ENCODE measurements at regions not wholly inside any gene's neighbourhood (a gene's known extent, or its start where the extent isn't known, plus 50 kb on each side); places are given as distances from the start of the nearest gene placed in this dataset.

- TF ChIP-seq, protein P1, sequence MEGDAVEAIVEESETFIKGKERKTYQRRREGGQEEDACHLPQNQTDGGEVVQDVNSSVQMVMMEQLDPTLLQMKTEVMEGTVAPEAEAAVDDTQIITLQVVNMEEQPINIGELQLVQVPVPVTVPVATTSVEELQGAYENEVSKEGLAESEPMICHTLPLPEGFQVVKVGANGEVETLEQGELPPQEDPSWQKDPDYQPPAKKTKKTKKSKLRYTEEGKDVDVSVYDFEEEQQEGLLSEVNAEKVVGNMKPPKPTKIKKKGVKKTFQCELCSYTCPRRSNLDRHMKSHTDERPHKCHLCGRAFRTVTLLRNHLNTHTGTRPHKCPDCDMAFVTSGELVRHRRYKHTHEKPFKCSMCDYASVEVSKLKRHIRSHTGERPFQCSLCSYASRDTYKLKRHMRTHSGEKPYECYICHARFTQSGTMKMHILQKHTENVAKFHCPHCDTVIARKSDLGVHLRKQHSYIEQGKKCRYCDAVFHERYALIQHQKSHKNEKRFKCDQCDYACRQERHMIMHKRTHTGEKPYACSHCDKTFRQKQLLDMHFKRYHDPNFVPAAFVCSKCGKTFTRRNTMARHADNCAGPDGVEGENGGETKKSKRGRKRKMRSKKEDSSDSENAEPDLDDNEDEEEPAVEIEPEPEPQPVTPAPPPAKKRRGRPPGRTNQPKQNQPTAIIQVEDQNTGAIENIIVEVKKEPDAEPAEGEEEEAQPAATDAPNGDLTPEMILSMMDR (IDR thresholded peaks at IDR 0.05), result no peak
- no peak for TF ChIP-seq POLR2A (IDR thresholded peaks at IDR 0.05)
Observed at GRCh38 chr4:153939570-153939969, 150.7 kb upstream of the SFRP2 start.

Data from thyroid gland (tissue), 4 donors.